ENCODE measurements at regions not wholly inside any gene's neighbourhood (a gene's known extent, or its start where the extent isn't known, plus 50 kb on each side); places are given as distances from the start of the nearest gene placed in this dataset.

DNA sequence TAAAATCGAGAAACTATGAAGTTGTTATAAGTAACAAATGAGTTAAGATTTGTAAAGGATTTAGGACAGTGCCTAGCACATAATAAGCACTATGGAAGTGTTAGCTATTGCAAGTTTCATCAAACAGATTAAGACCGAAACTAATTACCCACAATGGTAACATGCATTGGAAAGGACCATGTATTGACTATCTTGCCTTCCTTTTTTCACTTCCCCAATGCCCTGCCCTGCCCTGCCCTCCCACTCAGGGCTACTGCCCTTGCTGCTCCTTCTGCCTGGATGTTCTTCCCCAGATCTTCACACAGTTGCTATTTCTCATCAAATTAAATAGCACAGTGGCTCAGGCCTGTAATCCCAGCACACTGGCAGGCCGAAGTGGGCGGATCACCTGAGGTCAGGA lies 202.1 kb upstream of the PSMD7 start:
- TF ChIP-seq, protein P1, sequence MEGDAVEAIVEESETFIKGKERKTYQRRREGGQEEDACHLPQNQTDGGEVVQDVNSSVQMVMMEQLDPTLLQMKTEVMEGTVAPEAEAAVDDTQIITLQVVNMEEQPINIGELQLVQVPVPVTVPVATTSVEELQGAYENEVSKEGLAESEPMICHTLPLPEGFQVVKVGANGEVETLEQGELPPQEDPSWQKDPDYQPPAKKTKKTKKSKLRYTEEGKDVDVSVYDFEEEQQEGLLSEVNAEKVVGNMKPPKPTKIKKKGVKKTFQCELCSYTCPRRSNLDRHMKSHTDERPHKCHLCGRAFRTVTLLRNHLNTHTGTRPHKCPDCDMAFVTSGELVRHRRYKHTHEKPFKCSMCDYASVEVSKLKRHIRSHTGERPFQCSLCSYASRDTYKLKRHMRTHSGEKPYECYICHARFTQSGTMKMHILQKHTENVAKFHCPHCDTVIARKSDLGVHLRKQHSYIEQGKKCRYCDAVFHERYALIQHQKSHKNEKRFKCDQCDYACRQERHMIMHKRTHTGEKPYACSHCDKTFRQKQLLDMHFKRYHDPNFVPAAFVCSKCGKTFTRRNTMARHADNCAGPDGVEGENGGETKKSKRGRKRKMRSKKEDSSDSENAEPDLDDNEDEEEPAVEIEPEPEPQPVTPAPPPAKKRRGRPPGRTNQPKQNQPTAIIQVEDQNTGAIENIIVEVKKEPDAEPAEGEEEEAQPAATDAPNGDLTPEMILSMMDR (IDR thresholded peaks at IDR 0.05), result no peak
- TF ChIP-seq POLR2A (IDR thresholded peaks at IDR 0.05), result no peak

Data from right lobe of liver (tissue), 4 donors.